ENCODE measurements at regions not wholly inside any gene's neighbourhood (a gene's known extent, or its start where the extent isn't known, plus 50 kb on each side); places are given as distances from the start of the nearest gene placed in this dataset.

GRCh38 chr22:49082451-49082850 is 745.2 kb downstream of the BRD1 start:
- TF ChIP-seq CTCF (IDR thresholded peaks at IDR 0.05), result no peak
- TF ChIP-seq EP300 (IDR thresholded peaks at IDR 0.05), result no peak
